ENCODE measurements at regions not wholly inside any gene's neighbourhood (a gene's known extent, or its start where the extent isn't known, plus 50 kb on each side); places are given as distances from the start of the nearest gene placed in this dataset.

- Histone ChIP-seq H3K27ac (no peak overlapping the region), H3K9me3 (no peaks in the 10 kb centered on the region), H3K36me3 (no peaks in the 10 kb centered on the region), H3K4me1 (no peaks in the 10 kb centered on the region), H3K27me3 (no peaks in the 10 kb centered on the region), H3K4me3 (no peak overlapping the region)
- no peak for ATAC-seq
- 43 to 75% methylated on average over 1 of the region's 1 CpG for WGBS, 2 donors (ENCODE audit: low coverage in 1 of 2)
- TF ChIP-seq POLR2AphosphoS5 (IDR thresholded peaks at IDR 0.05): no peak
- TF ChIP-seq CTCF (IDR thresholded peaks at IDR 0.05): no peak
- no peak for TF ChIP-seq POLR2A (IDR thresholded peaks at IDR 0.05)
- TF ChIP-seq EP300 (IDR thresholded peaks at IDR 0.05): no peak
These were observed 786.0 kb upstream of the ZEB2 start for GRCh38 chr2:145305889-145306288.

- Histone ChIP-seq H3K27me3 (no peaks in the 10 kb centered on the region), H3K9me3 (no peaks in the 10 kb centered on the region), H3K27ac (no peak overlapping the region), H3K4me3 (no peak overlapping the region), H3K36me3 (no peaks in the 10 kb centered on the region), H3K4me1 (no peaks in the 10 kb centered on the region)
- ATAC-seq: no peak
- no peak for TF ChIP-seq CTCF (IDR thresholded peaks at IDR 0.05)
- no peak for TF ChIP-seq POLR2AphosphoS5 (IDR thresholded peaks at IDR 0.05)
- TF ChIP-seq EP300 (IDR thresholded peaks at IDR 0.05): no peak
- TF ChIP-seq POLR2A (IDR thresholded peaks at IDR 0.05): no peak
- 86 to 92% methylated on average over 2 to 3 of the region's 3 CpGs for WGBS, 2 donors (ENCODE audit: low coverage in 1 of 2)
These were observed 784.6 kb upstream of the ZEB2 start for GRCh38 chr2:145304501-145304900.

GRCh38 chr2:145303536-145303935, 783.6 kb upstream of the ZEB2 start:
- no peak for TF ChIP-seq EP300 (IDR thresholded peaks at IDR 0.05)
- no peak for TF ChIP-seq POLR2A (IDR thresholded peaks at IDR 0.05)
- no peak for TF ChIP-seq POLR2AphosphoS5 (IDR thresholded peaks at IDR 0.05)
- no peak for TF ChIP-seq CTCF (IDR thresholded peaks at IDR 0.05)
- H3K27me3 ChIP-seq: no peaks in the 10 kb centered on the region
- WGBS, 2 donors (ENCODE audit: low coverage in 1 of 2): 46 to 82% methylated on average over 2 of the region's 2 CpGs
- H3K36me3 ChIP-seq: no peaks in the 10 kb centered on the region
- no peak overlapping the region for H3K27ac ChIP-seq
- no peak for ATAC-seq
- H3K9me3 ChIP-seq: no peaks in the 10 kb centered on the region
- H3K4me3 ChIP-seq: no peak overlapping the region
- no peaks in the 10 kb centered on the region for H3K4me1 ChIP-seq

GRCh38 chr2:145302886-145303285, 783.0 kb upstream of the ZEB2 start:
- TF ChIP-seq POLR2AphosphoS5 (IDR thresholded peaks at IDR 0.05) (no peak), CTCF (IDR thresholded peaks at IDR 0.05) (no peak), POLR2A (IDR thresholded peaks at IDR 0.05) (no peak), EP300 (IDR thresholded peaks at IDR 0.05) (no peak)
- Histone ChIP-seq H3K27me3 (no peaks in the 10 kb centered on the region), H3K4me1 (no peaks in the 10 kb centered on the region), H3K4me3 (no peak overlapping the region), H3K36me3 (no peaks in the 10 kb centered on the region), H3K9me3 (no peaks in the 10 kb centered on the region), H3K27ac (no peak overlapping the region)
- no peak for ATAC-seq
- WGBS, 2 donors (ENCODE audit: low coverage in 1 of 2): 43 to 45% methylated on average over 2 of the region's 2 CpGs

- no peak for ATAC-seq
- H3K27me3 ChIP-seq: no peaks in the 10 kb centered on the region
- no peak overlapping the region for H3K4me3 ChIP-seq
- no peaks in the 10 kb centered on the region for H3K9me3 ChIP-seq
- TF ChIP-seq POLR2AphosphoS5 (IDR thresholded peaks at IDR 0.05): no peak
- no peak for TF ChIP-seq EP300 (IDR thresholded peaks at IDR 0.05)
- no peak for TF ChIP-seq CTCF (IDR thresholded peaks at IDR 0.05)
- TF ChIP-seq POLR2A (IDR thresholded peaks at IDR 0.05): no peak
- 90 to 91% methylated on average over 3 of the region's 3 CpGs for WGBS, 2 donors (ENCODE audit: low coverage in 1 of 2)
- H3K4me1 ChIP-seq: no peaks in the 10 kb centered on the region
- H3K27ac ChIP-seq: no peak overlapping the region
- H3K36me3 ChIP-seq: no peaks in the 10 kb centered on the region
These were observed 782.5 kb upstream of the ZEB2 start for GRCh38 chr2:145302451-145302850.
